ENCODE measurements at regions not wholly inside any gene's neighbourhood (a gene's known extent, or its start where the extent isn't known, plus 50 kb on each side); places are given as distances from the start of the nearest gene placed in this dataset.

GRCh38 chr10:53572799-53573198 is 800.2 kb upstream of the MBL2 start:
- no peak for DNase-seq (ENCODE audit: low read depth)
- H3K4me3 ChIP-seq (ENCODE audit: low read depth, low read length): no peak overlapping the region
- no peaks in the 10 kb centered on the region for H3K27me3 ChIP-seq (ENCODE audit: control insufficient read depth, insufficient read depth, low read length)
- ChIA-PET CTCF (no interaction called here), POLR2A (no interaction called here)
- TF ChIP-seq, protein P1, sequence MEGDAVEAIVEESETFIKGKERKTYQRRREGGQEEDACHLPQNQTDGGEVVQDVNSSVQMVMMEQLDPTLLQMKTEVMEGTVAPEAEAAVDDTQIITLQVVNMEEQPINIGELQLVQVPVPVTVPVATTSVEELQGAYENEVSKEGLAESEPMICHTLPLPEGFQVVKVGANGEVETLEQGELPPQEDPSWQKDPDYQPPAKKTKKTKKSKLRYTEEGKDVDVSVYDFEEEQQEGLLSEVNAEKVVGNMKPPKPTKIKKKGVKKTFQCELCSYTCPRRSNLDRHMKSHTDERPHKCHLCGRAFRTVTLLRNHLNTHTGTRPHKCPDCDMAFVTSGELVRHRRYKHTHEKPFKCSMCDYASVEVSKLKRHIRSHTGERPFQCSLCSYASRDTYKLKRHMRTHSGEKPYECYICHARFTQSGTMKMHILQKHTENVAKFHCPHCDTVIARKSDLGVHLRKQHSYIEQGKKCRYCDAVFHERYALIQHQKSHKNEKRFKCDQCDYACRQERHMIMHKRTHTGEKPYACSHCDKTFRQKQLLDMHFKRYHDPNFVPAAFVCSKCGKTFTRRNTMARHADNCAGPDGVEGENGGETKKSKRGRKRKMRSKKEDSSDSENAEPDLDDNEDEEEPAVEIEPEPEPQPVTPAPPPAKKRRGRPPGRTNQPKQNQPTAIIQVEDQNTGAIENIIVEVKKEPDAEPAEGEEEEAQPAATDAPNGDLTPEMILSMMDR (IDR thresholded peaks at IDR 0.05; ENCODE audit: insufficient read depth, low read depth, low read length): no peak
- H3K36me3 ChIP-seq (ENCODE audit: control insufficient read depth, insufficient read depth, low read length): no peaks in the 10 kb centered on the region

DNA sequence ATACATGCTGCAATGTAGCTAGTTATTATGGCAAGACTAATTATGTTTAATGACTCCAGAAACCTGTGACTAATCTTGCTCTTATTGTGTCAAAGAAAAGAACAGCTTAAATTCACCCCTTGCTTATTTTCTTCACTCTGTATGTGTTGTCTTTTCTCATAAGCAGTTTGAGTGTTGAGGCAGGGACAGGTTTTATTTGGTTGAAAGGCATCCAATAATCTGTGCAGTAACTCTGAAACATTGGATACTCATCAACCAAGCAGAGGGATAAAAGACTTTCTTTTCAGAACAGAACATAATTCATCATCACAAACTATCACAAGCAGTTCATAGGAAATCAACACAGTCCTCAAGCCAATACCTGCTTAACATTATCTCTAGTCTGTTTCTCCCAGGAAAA is 797.6 kb upstream of the MBL2 start:
- H3K36me3 ChIP-seq (ENCODE audit: control insufficient read depth, insufficient read depth, low read length): no peaks in the 10 kb centered on the region
- ChIA-PET POLR2A (no interaction called here), CTCF (no interaction called here)
- H3K27me3 ChIP-seq (ENCODE audit: control insufficient read depth, insufficient read depth, low read length): no peaks in the 10 kb centered on the region
- no peak for DNase-seq (ENCODE audit: low read depth)
- H3K4me3 ChIP-seq (ENCODE audit: low read depth, low read length): no peak overlapping the region
- TF ChIP-seq, protein P1 (IDR thresholded peaks at IDR 0.05; ENCODE audit: insufficient read depth, low read depth, low read length): no peak

- H3K36me3 ChIP-seq (ENCODE audit: control insufficient read depth, insufficient read depth, low read length): no peaks in the 10 kb centered on the region
- DNase-seq (ENCODE audit: low read depth): no peak
- H3K4me3 ChIP-seq (ENCODE audit: low read depth, low read length): no peak overlapping the region
- POLR2A ChIA-PET: no interaction called here
- TF ChIP-seq, protein P1 (IDR thresholded peaks at IDR 0.05; ENCODE audit: insufficient read depth, low read depth, low read length): no peak
- H3K27me3 ChIP-seq (ENCODE audit: control insufficient read depth, insufficient read depth, low read length): no peaks in the 10 kb centered on the region
- CTCF ChIA-PET: no interaction called here
These were observed 796.9 kb upstream of the MBL2 start for GRCh38 chr10:53569455-53569854.

- no peak for DNase-seq (ENCODE audit: low read depth)
- no peaks in the 10 kb centered on the region for H3K27me3 ChIP-seq (ENCODE audit: control insufficient read depth, insufficient read depth, low read length)
These were observed 776.1 kb upstream of the MBL2 start for GRCh38 chr10:53548664-53549063.

DNA sequence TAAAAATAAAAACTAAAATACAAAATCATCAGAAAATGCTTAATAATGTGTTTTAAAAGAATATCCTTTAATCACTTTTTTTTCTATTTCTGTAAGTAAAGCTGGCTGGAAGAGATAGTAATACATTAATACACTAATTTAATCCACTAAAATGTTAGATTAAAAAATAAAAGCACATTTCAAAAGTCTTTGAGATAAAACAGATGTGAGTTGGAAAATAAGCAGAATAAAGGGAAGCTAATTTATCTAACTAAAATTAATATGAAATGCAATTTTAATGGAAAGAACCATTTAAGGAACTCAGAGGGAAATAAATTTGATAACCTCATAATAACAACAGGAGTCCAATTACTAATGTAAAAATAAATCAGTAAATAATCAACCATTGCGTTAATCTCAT is 774.8 kb upstream of the MBL2 start:
- CTCF ChIA-PET: no interaction called here
- no peaks in the 10 kb centered on the region for H3K36me3 ChIP-seq (ENCODE audit: control insufficient read depth, insufficient read depth, low read length)
- POLR2A ChIA-PET: no interaction called here
- no peaks in the 10 kb centered on the region for H3K27me3 ChIP-seq (ENCODE audit: control insufficient read depth, insufficient read depth, low read length)
- H3K4me3 ChIP-seq (ENCODE audit: low read depth, low read length): no peak overlapping the region
- TF ChIP-seq, protein P1 (IDR thresholded peaks at IDR 0.05; ENCODE audit: insufficient read depth, low read depth, low read length): no peak
- no peak for DNase-seq (ENCODE audit: low read depth)

More at GRCh38 chr10:53548664-53549063, 776.1 kb upstream of the MBL2 start:
- CTCF ChIA-PET: no interaction called here
- H3K4me3 ChIP-seq (ENCODE audit: low read depth, low read length): no peak overlapping the region
- TF ChIP-seq, protein P1 (IDR thresholded peaks at IDR 0.05; ENCODE audit: insufficient read depth, low read depth, low read length): no peak
- POLR2A ChIA-PET: no interaction called here
- H3K36me3 ChIP-seq (ENCODE audit: control insufficient read depth, insufficient read depth, low read length): no peaks in the 10 kb centered on the region
